Keratinocyte (primary cell): ENCODE measurements at regions not wholly inside any gene's neighbourhood (a gene's known extent, or its start where the extent isn't known, plus 50 kb on each side); places are given as distances from the start of the nearest gene placed in this dataset.

Experiments used
- EZH2 ChIP-seq: IDR thresholded peaks from one replicate; pipeline ENCODE4 v1.6.1; 2012; ENCODE audit warnings: inconsistent platforms, mild to moderate bottlenecking, low read length, moderate library complexity
- TF ChIP-seq, protein P1 (sequence below), 3 experiments: IDR thresholded peaks in 1 of 3; conservative IDR thresholded peaks in 1 of 3; optimal IDR thresholded peaks in 1 of 3; 2 replicates in 2 of 3; 3 replicates in 1 of 3; pipeline versions ENCODE3 to v1.5.1; 2011; ENCODE audit warnings: low read length in 3 of 3, mild to moderate bottlenecking in 3 of 3, moderate library complexity in 2 of 3, control low read depth in 1 of 3, inconsistent platforms in 1 of 3; ENCODE audit not compliant: insufficient read depth in 2 of 3; ENCODE audit errors: extremely low read depth in 1 of 3

DNA sequence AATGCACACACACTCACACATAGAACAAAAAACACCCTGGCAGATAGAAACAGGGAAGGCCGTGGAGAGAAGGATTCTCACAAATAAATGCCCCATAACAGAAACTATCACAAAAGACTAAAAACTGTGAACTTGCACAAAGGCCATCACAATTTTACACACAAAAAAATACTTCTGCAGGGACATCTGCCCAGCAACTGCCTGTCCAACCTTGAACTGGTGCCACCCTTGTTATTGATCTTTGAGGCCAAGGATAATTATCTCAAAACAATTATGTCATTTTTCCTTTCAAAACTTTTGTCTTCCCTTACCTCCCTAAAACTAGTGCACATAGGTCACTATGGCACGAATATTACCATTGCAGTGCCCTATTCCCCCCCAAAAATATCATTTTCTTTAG is 143.8 kb upstream of the KCTD3 start:
- TF ChIP-seq, protein P1, sequence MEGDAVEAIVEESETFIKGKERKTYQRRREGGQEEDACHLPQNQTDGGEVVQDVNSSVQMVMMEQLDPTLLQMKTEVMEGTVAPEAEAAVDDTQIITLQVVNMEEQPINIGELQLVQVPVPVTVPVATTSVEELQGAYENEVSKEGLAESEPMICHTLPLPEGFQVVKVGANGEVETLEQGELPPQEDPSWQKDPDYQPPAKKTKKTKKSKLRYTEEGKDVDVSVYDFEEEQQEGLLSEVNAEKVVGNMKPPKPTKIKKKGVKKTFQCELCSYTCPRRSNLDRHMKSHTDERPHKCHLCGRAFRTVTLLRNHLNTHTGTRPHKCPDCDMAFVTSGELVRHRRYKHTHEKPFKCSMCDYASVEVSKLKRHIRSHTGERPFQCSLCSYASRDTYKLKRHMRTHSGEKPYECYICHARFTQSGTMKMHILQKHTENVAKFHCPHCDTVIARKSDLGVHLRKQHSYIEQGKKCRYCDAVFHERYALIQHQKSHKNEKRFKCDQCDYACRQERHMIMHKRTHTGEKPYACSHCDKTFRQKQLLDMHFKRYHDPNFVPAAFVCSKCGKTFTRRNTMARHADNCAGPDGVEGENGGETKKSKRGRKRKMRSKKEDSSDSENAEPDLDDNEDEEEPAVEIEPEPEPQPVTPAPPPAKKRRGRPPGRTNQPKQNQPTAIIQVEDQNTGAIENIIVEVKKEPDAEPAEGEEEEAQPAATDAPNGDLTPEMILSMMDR (optimal IDR thresholded peaks at IDR 0.05 in 1 of 3, IDR thresholded peaks at IDR 0.05 in 1 of 3, conservative IDR thresholded peaks at IDR 0.05 in 1 of 3; ENCODE audit: extremely low read depth in 1 of 3, insufficient read depth in 2 of 3, low read length in 3 of 3) = no peak
- TF ChIP-seq EZH2 = no peak
